Neural progenitor cell (in vitro differentiated cells): ENCODE measurements at regions not wholly inside any gene's neighbourhood (a gene's known extent, or its start where the extent isn't known, plus 50 kb on each side); places are given as distances from the start of the nearest gene placed in this dataset.

ENCODE experiments used
- EZH2 ChIP-seq: fragments of 200-600 bp; sonication (generic); IDR thresholded peaks from 2 replicates; pipeline ENCODE4 v1.6.1; 2017; ENCODE audit warnings: antibody characterized with exemption, mild to moderate bottlenecking, moderate library complexity
- TF ChIP-seq, protein P1 (sequence below): fragments of 200-600 bp; sonication (generic); IDR thresholded peaks from 2 replicates; pipeline ENCODE4 v1.5.1; 2017; ENCODE audit warnings: antibody characterized with exemption, mild to moderate bottlenecking

DNA sequence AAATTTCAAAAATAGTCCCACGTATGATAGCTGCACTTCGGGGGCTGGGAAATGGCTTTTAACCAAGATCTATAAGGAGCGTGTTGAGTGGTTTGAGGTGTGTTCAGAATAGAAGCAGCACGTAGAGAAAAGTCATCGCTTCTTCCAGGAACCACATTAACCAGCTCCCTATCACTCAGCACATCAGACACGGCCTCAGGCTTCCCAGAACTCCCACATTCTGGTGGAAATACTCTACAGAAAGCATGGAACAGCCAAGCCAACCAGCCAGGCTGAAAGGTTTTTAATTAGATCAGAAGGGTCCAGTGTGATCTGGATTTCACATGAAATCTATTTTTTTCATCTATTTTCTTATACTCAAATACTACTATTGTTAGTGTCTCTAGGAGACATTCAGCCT is 231.5 kb upstream of the NRP1 start:
- TF ChIP-seq, protein P1, sequence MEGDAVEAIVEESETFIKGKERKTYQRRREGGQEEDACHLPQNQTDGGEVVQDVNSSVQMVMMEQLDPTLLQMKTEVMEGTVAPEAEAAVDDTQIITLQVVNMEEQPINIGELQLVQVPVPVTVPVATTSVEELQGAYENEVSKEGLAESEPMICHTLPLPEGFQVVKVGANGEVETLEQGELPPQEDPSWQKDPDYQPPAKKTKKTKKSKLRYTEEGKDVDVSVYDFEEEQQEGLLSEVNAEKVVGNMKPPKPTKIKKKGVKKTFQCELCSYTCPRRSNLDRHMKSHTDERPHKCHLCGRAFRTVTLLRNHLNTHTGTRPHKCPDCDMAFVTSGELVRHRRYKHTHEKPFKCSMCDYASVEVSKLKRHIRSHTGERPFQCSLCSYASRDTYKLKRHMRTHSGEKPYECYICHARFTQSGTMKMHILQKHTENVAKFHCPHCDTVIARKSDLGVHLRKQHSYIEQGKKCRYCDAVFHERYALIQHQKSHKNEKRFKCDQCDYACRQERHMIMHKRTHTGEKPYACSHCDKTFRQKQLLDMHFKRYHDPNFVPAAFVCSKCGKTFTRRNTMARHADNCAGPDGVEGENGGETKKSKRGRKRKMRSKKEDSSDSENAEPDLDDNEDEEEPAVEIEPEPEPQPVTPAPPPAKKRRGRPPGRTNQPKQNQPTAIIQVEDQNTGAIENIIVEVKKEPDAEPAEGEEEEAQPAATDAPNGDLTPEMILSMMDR, result no peak
- TF ChIP-seq EZH2, result no peak
